ENCODE measurements at regions not wholly inside any gene's neighbourhood (a gene's known extent, or its start where the extent isn't known, plus 50 kb on each side); places are given as distances from the start of the nearest gene placed in this dataset.

GRCh38 chr20:19074828-19075516 lies 137.5 kb upstream of the SLC24A3 start:
- peak in 1 of 2 donors; percentile 9 for DNase-seq (ENCODE audit: low read depth in 2 of 2, low spot score in 1 of 2)

GRCh38 chr20:19077370-19078220 lies 134.8 kb upstream of the SLC24A3 start:
- DNase-seq (ENCODE audit: low read depth in 2 of 2, low spot score in 1 of 2) = no peak

- DNase-seq (ENCODE audit: low read depth in 2 of 2, low spot score in 1 of 2) = no peak
Observed at GRCh38 chr20:19078448-19079373, 133.7 kb upstream of the SLC24A3 start.

- DNase-seq (ENCODE audit: low read depth in 2 of 2, low spot score in 1 of 2) = no peak
Observed at GRCh38 chr20:19079536-19080299, 132.7 kb upstream of the SLC24A3 start.

- DNase-seq (ENCODE audit: low read depth in 2 of 2, low spot score in 1 of 2) = no peak
Observed at GRCh38 chr20:19081937-19082336, 130.5 kb upstream of the SLC24A3 start.

GRCh38 chr20:19083136-19083621 lies 129.3 kb upstream of the SLC24A3 start:
- no peak for DNase-seq (ENCODE audit: low read depth in 2 of 2, low spot score in 1 of 2)

GRCh38 chr20:19090332-19090731 lies 122.1 kb upstream of the SLC24A3 start:
- DNase-seq (ENCODE audit: low read depth in 2 of 2, low spot score in 1 of 2) = no peak

- DNase-seq (ENCODE audit: low read depth in 2 of 2, low spot score in 1 of 2) = no peak
Observed at GRCh38 chr20:19094959-19095541, 117.4 kb upstream of the SLC24A3 start.

GRCh38 chr20:19095762-19096161 lies 116.7 kb upstream of the SLC24A3 start:
- no peak for DNase-seq (ENCODE audit: low read depth in 2 of 2, low spot score in 1 of 2)

GRCh38 chr20:19096843-19097242 lies 115.6 kb upstream of the SLC24A3 start:
- DNase-seq (ENCODE audit: low read depth in 2 of 2, low spot score in 1 of 2) = no peak

- DNase-seq (ENCODE audit: low read depth in 2 of 2, low spot score in 1 of 2) = no peak
Observed at GRCh38 chr20:19098117-19098516, 114.3 kb upstream of the SLC24A3 start.

- no peak for DNase-seq (ENCODE audit: low read depth in 2 of 2, low spot score in 1 of 2)
Observed at GRCh38 chr20:19098806-19099578, 113.5 kb upstream of the SLC24A3 start.

GRCh38 chr20:19099596-19100545 lies 112.6 kb upstream of the SLC24A3 start:
- no peak for DNase-seq (ENCODE audit: low read depth in 2 of 2, low spot score in 1 of 2)

GRCh38 chr20:19100975-19101374 lies 111.5 kb upstream of the SLC24A3 start:
- no peak for DNase-seq (ENCODE audit: low read depth in 2 of 2, low spot score in 1 of 2)

- DNase-seq (ENCODE audit: low read depth in 2 of 2, low spot score in 1 of 2) = no peak
Observed at GRCh38 chr20:19104186-19104585, 108.3 kb upstream of the SLC24A3 start.

- DNase-seq (ENCODE audit: low read depth in 2 of 2, low spot score in 1 of 2) = no peak
Observed at GRCh38 chr20:19108155-19108554, 104.3 kb upstream of the SLC24A3 start.

GRCh38 chr20:19110285-19110684 lies 102.2 kb upstream of the SLC24A3 start:
- DNase-seq (ENCODE audit: low read depth in 2 of 2, low spot score in 1 of 2) = no peak

GRCh38 chr20:19110881-19111460 lies 101.5 kb upstream of the SLC24A3 start:
- DNase-seq (ENCODE audit: low read depth in 2 of 2, low spot score in 1 of 2) = no peak
